ENCODE measurements at regions not wholly inside any gene's neighbourhood (a gene's known extent, or its start where the extent isn't known, plus 50 kb on each side); places are given as distances from the start of the nearest gene placed in this dataset.

DNA sequence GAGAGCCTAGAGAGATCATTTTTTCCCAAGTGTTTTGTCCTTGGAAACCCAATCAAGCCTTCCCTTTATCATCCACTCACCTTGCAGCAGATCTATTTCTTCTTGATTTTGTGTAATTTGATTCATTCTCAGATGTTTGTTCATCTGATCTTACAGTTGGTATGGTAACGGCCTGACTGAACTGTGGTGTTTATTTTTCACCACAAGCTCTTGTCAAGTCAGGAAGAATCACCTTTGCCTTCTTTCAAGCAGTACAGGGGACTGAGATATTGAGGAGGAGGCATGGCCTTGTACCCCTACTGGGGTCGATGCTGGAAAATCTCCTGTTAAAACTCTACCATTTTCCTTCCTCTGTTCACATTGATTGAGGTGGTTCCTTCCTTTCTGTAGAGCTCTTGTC lies 361.4 kb upstream of the CFAP20DC start:
- TF ChIP-seq, protein P1, sequence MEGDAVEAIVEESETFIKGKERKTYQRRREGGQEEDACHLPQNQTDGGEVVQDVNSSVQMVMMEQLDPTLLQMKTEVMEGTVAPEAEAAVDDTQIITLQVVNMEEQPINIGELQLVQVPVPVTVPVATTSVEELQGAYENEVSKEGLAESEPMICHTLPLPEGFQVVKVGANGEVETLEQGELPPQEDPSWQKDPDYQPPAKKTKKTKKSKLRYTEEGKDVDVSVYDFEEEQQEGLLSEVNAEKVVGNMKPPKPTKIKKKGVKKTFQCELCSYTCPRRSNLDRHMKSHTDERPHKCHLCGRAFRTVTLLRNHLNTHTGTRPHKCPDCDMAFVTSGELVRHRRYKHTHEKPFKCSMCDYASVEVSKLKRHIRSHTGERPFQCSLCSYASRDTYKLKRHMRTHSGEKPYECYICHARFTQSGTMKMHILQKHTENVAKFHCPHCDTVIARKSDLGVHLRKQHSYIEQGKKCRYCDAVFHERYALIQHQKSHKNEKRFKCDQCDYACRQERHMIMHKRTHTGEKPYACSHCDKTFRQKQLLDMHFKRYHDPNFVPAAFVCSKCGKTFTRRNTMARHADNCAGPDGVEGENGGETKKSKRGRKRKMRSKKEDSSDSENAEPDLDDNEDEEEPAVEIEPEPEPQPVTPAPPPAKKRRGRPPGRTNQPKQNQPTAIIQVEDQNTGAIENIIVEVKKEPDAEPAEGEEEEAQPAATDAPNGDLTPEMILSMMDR (IDR thresholded peaks at IDR 0.05; ENCODE audit: poor library complexity, severe bottlenecking) = no peak
- no peaks in the 10 kb centered on the region for H3K9me3 ChIP-seq (ENCODE audit: severe bottlenecking)

DNA sequence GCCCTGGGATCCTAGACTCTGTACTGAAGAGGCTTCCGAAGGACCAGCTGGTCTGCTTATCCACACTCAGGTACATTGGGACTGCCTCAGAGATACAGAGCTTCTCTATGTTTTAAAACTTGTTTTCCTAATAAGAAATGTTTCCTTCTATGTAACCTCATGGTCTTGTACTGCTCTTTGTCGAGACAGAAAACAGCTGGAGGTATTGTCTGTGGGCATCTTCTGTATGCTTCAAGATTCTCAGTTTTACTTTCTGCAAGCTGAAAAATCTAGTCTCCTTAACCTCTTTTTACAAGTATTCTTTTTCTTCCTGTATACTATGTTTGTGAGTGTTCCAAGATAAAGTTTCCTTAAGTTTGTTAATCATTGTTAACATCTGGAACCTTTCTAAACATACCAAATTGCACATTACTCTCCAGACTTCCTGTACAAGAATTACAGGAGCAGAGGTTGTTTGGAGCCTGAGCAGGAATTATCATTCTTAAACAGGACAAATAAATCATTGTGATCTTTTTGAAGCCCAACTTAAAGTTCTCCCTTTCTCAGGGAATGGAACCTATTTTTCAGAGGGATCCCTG lies 358.3 kb upstream of the CFAP20DC start:
- TF ChIP-seq, protein P1 (IDR thresholded peaks at IDR 0.05; ENCODE audit: poor library complexity, severe bottlenecking) = no peak
- no peaks in the 10 kb centered on the region for H3K4me1 ChIP-seq (ENCODE audit: insufficient read depth, poor library complexity, severe bottlenecking)
- no peak overlapping the region for H3K4me3 ChIP-seq (ENCODE audit: severe bottlenecking)
- DNase-seq (ENCODE audit: low spot score) (no peak), ATAC-seq (ENCODE audit: low read depth) (no peak)
- H3K27me3 ChIP-seq (ENCODE audit: insufficient read depth, poor library complexity, severe bottlenecking) = no peaks in the 10 kb centered on the region
- H3K36me3 ChIP-seq (ENCODE audit: low read depth) = no peaks in the 10 kb centered on the region
- no peak overlapping the region for H3K27ac ChIP-seq (ENCODE audit: poor library complexity, severe bottlenecking)
- H3K9me3 ChIP-seq (ENCODE audit: severe bottlenecking) = no peaks in the 10 kb centered on the region

More for the DNA sequence above, 361.4 kb upstream of the CFAP20DC start:
- no peak for DNase-seq (ENCODE audit: low spot score)
- Histone ChIP-seq H3K36me3 (ENCODE audit: low read depth) (no peaks in the 10 kb centered on the region), H3K4me3 (ENCODE audit: severe bottlenecking) (no peak overlapping the region), H3K27me3 (ENCODE audit: insufficient read depth, poor library complexity, severe bottlenecking) (no peaks in the 10 kb centered on the region), H3K27ac (ENCODE audit: poor library complexity, severe bottlenecking) (no peak overlapping the region), H3K4me1 (ENCODE audit: insufficient read depth, poor library complexity, severe bottlenecking) (no peaks in the 10 kb centered on the region)
- ATAC-seq (ENCODE audit: low read depth) = no peak

DNA sequence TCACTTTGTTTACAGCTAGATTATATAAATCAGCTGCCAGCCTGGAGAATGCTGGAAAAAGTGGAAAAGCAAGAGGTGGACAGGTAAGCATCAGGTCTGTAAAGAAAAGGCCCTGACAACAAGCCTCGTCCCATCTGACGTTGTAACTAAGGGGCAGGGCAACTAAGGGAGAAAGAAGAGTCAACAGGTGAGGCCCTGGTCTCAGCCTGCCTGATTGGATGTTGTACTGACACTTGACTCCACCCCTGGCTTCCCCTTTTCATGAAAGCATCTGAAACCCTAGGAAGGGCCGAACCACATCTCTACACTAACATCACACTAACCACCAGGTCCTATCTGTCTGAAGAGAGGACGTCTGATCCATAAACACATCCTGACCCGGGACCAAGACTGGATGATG lies 357.6 kb upstream of the CFAP20DC start:
- TF ChIP-seq, protein P1 (IDR thresholded peaks at IDR 0.05; ENCODE audit: poor library complexity, severe bottlenecking) = no peak
- H3K36me3 ChIP-seq (ENCODE audit: low read depth) = no peaks in the 10 kb centered on the region
- no peaks in the 10 kb centered on the region for H3K27me3 ChIP-seq (ENCODE audit: insufficient read depth, poor library complexity, severe bottlenecking)
- no peaks in the 10 kb centered on the region for H3K9me3 ChIP-seq (ENCODE audit: severe bottlenecking)
- no peaks in the 10 kb centered on the region for H3K4me1 ChIP-seq (ENCODE audit: insufficient read depth, poor library complexity, severe bottlenecking)
- no peak for DNase-seq (ENCODE audit: low spot score)
- no peak overlapping the region for H3K27ac ChIP-seq (ENCODE audit: poor library complexity, severe bottlenecking)
- H3K4me3 ChIP-seq (ENCODE audit: severe bottlenecking) = no peak overlapping the region
- no peak for ATAC-seq (ENCODE audit: low read depth)

DNA sequence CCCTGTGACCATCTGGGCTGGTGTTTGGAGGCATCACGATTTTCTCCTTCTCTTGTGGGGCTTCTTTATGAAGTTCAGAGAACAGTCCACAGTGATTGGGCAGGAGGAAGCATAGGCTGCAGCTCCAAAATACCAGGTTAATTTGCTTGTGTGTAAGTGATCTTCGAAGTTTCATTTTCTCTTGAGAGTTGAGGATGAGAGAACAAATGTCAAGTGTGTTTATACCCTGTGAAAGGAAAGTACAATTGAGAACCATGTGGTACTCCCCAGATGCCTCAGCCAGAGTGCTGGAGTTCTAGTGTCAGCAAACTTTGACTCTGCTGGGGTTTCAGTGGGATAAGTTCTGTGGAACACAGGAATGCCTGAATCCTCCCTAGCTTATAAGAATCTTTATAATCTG lies 357.1 kb upstream of the CFAP20DC start:
- TF ChIP-seq, protein P1 (IDR thresholded peaks at IDR 0.05; ENCODE audit: poor library complexity, severe bottlenecking) = no peak
- no peak for ATAC-seq (ENCODE audit: low read depth)
- no peak for DNase-seq (ENCODE audit: low spot score)

DNA sequence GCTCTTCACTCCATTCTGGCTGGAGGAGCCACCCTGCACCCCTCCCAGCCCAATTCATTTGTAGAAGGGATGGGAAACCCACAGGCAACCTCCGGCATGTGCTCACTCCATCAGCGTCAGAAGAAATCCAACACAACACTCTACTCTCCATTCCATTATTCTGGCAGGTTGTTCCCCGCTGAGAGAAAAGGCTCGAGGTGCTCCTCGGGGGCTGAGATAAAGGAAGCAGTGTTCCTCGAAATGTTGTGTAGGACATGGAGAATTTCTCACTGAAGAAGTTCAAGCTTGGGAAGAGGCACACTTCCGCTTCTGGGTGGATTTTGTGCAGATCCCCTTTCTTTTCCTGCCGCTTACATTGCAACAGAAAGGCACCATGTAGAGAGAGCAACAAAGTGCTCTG lies 355.0 kb upstream of the CFAP20DC start:
- DNase-seq (ENCODE audit: low spot score) = no peak

More for the DNA sequence above, 357.1 kb upstream of the CFAP20DC start:
- Histone ChIP-seq H3K4me1 (ENCODE audit: insufficient read depth, poor library complexity, severe bottlenecking) (no peaks in the 10 kb centered on the region), H3K9me3 (ENCODE audit: severe bottlenecking) (no peaks in the 10 kb centered on the region), H3K36me3 (ENCODE audit: low read depth) (no peaks in the 10 kb centered on the region), H3K4me3 (ENCODE audit: severe bottlenecking) (no peak overlapping the region), H3K27ac (ENCODE audit: poor library complexity, severe bottlenecking) (no peak overlapping the region), H3K27me3 (ENCODE audit: insufficient read depth, poor library complexity, severe bottlenecking) (no peaks in the 10 kb centered on the region)

More for the DNA sequence above, 355.0 kb upstream of the CFAP20DC start:
- ATAC-seq (ENCODE audit: low read depth) = no peak
- TF ChIP-seq, protein P1 (IDR thresholded peaks at IDR 0.05; ENCODE audit: poor library complexity, severe bottlenecking) = no peak
- no peak overlapping the region for H3K4me3 ChIP-seq (ENCODE audit: severe bottlenecking)
- H3K9me3 ChIP-seq (ENCODE audit: severe bottlenecking) = no peaks in the 10 kb centered on the region
- no peak overlapping the region for H3K27ac ChIP-seq (ENCODE audit: poor library complexity, severe bottlenecking)
- H3K27me3 ChIP-seq (ENCODE audit: insufficient read depth, poor library complexity, severe bottlenecking) = no peaks in the 10 kb centered on the region
- H3K36me3 ChIP-seq (ENCODE audit: low read depth) = no peaks in the 10 kb centered on the region
- H3K4me1 ChIP-seq (ENCODE audit: insufficient read depth, poor library complexity, severe bottlenecking) = no peaks in the 10 kb centered on the region

Measured in RWPE2 (cell line).